ENCODE measurements at regions not wholly inside any gene's neighbourhood (a gene's known extent, or its start where the extent isn't known, plus 50 kb on each side); places are given as distances from the start of the nearest gene placed in this dataset.

- H3K4me3 ChIP-seq (ENCODE audit: low read length), result no peak overlapping the region
- TF ChIP-seq EZH2 (IDR thresholded peaks at IDR 0.05; ENCODE audit: borderline replicate concordance, insufficient read depth, low read length, poor library complexity, severe bottlenecking) (no peak), SMC3 (conservative IDR thresholded peaks at IDR 0.05; ENCODE audit: poor library complexity) (no peak), RAD21 (conservative IDR thresholded peaks at IDR 0.05) (no peak), EP300 (conservative IDR thresholded peaks at IDR 0.05; ENCODE audit: poor library complexity, severe bottlenecking) (no peak), TAF1 (IDR thresholded peaks at IDR 0.05; ENCODE audit: low read depth) (no peak), POLR2AphosphoS5 (IDR thresholded peaks at IDR 0.05) (no peak), REST (IDR thresholded peaks at IDR 0.05; ENCODE audit: borderline replicate concordance) (no peak), MXI1 (conservative IDR thresholded peaks at IDR 0.05; ENCODE audit: poor library complexity, severe bottlenecking) (no peak)
- TF ChIP-seq, protein P1, sequence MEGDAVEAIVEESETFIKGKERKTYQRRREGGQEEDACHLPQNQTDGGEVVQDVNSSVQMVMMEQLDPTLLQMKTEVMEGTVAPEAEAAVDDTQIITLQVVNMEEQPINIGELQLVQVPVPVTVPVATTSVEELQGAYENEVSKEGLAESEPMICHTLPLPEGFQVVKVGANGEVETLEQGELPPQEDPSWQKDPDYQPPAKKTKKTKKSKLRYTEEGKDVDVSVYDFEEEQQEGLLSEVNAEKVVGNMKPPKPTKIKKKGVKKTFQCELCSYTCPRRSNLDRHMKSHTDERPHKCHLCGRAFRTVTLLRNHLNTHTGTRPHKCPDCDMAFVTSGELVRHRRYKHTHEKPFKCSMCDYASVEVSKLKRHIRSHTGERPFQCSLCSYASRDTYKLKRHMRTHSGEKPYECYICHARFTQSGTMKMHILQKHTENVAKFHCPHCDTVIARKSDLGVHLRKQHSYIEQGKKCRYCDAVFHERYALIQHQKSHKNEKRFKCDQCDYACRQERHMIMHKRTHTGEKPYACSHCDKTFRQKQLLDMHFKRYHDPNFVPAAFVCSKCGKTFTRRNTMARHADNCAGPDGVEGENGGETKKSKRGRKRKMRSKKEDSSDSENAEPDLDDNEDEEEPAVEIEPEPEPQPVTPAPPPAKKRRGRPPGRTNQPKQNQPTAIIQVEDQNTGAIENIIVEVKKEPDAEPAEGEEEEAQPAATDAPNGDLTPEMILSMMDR (IDR thresholded peaks at IDR 0.05; ENCODE audit: poor library complexity, severe bottlenecking), result no peak
- no peak overlapping the region for H3K9ac ChIP-seq (ENCODE audit: low read length)
- H3K9me3 ChIP-seq (ENCODE audit: low read length), result no peaks in the 10 kb centered on the region
- no peaks in the 10 kb centered on the region for H3K9me2 ChIP-seq (ENCODE audit: insufficient read depth, low read length)
- H3K4me2 ChIP-seq (ENCODE audit: low read length), result no peak overlapping the region
- no peaks in the 10 kb centered on the region for H4K20me1 ChIP-seq (ENCODE audit: insufficient read depth)
- H3K27ac ChIP-seq (ENCODE audit: low read length), result no peak overlapping the region
- H3F3A ChIP-seq (ENCODE audit: insufficient read depth, low read length, poor library complexity, severe bottlenecking), result no peaks in the 10 kb centered on the region
- no peaks in the 10 kb centered on the region for H3K27me3 ChIP-seq (ENCODE audit: insufficient read depth, low read depth, low read length)
- H3K36me3 ChIP-seq (ENCODE audit: insufficient read depth, low read length), result no peaks in the 10 kb centered on the region
- no peak overlapping the region for H2AFZ ChIP-seq (ENCODE audit: low read depth, low read length)
- no peaks in the 10 kb centered on the region for H3K79me2 ChIP-seq (replicated peaks; ENCODE audit: insufficient read depth, low read length)
Observed at GRCh38 chr2:118678985-118679384, 168.5 kb downstream of the EN1 start.

GRCh38 chr2:118677546-118677945 is 169.9 kb downstream of the EN1 start:
- Histone ChIP-seq H3K9ac (ENCODE audit: low read length) (no peak overlapping the region), H3K9me2 (ENCODE audit: insufficient read depth, low read length) (no peaks in the 10 kb centered on the region), H2AFZ (ENCODE audit: low read depth, low read length) (no peak overlapping the region), H3K27me3 (ENCODE audit: insufficient read depth, low read depth, low read length) (no peaks in the 10 kb centered on the region), H3F3A (ENCODE audit: insufficient read depth, low read length, poor library complexity, severe bottlenecking) (no peaks in the 10 kb centered on the region), H3K27ac (ENCODE audit: low read length) (no peak overlapping the region), H4K20me1 (ENCODE audit: insufficient read depth) (no peaks in the 10 kb centered on the region), H3K4me3 (ENCODE audit: low read length) (no peak overlapping the region), H3K36me3 (ENCODE audit: insufficient read depth, low read length) (no peaks in the 10 kb centered on the region), H3K4me2 (ENCODE audit: low read length) (no peak overlapping the region), H3K79me2 (replicated peaks; ENCODE audit: insufficient read depth, low read length) (no peaks in the 10 kb centered on the region), H3K9me3 (ENCODE audit: low read length) (no peaks in the 10 kb centered on the region)
- TF ChIP-seq TAF1 (IDR thresholded peaks at IDR 0.05; ENCODE audit: low read depth) (no peak), POLR2AphosphoS5 (IDR thresholded peaks at IDR 0.05) (no peak), REST (IDR thresholded peaks at IDR 0.05; ENCODE audit: borderline replicate concordance) (no peak), SMC3 (conservative IDR thresholded peaks at IDR 0.05; ENCODE audit: poor library complexity) (no peak), EP300 (conservative IDR thresholded peaks at IDR 0.05; ENCODE audit: poor library complexity, severe bottlenecking) (no peak), MXI1 (conservative IDR thresholded peaks at IDR 0.05; ENCODE audit: poor library complexity, severe bottlenecking) (no peak), RAD21 (conservative IDR thresholded peaks at IDR 0.05) (no peak), EZH2 (IDR thresholded peaks at IDR 0.05; ENCODE audit: borderline replicate concordance, insufficient read depth, low read length, poor library complexity, severe bottlenecking) (no peak)
- TF ChIP-seq, protein P1 (IDR thresholded peaks at IDR 0.05; ENCODE audit: poor library complexity, severe bottlenecking), result no peak
